OCI-LY7 (cell line): ENCODE measurements at regions not wholly inside any gene's neighbourhood (a gene's known extent, or its start where the extent isn't known, plus 50 kb on each side); places are given as distances from the start of the nearest gene placed in this dataset.

ENCODE experiments used
- BruUV-seq: library from RNA; stranded (reverse); fragments of 400-500 nt; replicated peaks from 2 replicates; lab custom pipeline; 2021; lab: Mats Ljungman, UMichigan
- CTCF ChIA-PET: fragments of 300-600 bp; sonication (Branson Sonifier 250); formaldehyde crosslinking; loops from one replicate; lab custom pipeline; 2022; ENCODE audit warnings: antibody characterized with exemption; ENCODE audit not compliant: unreplicated experiment; lab: Charles Lee
- POLR2A ChIA-PET: fragments of 300-600 bp; sonication (Branson Sonifier 250); formaldehyde crosslinking; loops from one replicate; lab custom pipeline; 2022; ENCODE audit warnings: antibody characterized with exemption; lab: Charles Lee
- DNase-seq: peaks from one replicate; pipeline ENCODE4 v3.0.0-alpha.2; 2015; ENCODE audit warnings: low spot score
- H2AFZ ChIP-seq: fragments of 200-600 bp; sonication (generic), shearing (Covaris generic); 2 replicates; pipeline ENCODE4 v1.6.1; 2014; ENCODE audit warnings: mild to moderate bottlenecking, antibody characterized with exemption, low read length, moderate library complexity
- H3K27ac ChIP-seq: fragments of 200-600 bp; sonication (generic); 2 replicates; pipeline ENCODE4 v1.5.1; 2014; ENCODE audit warnings: mixed run types, low read depth, mild to moderate bottlenecking, moderate library complexity, low read length, inconsistent platforms; ENCODE audit not compliant: poor library complexity, severe bottlenecking
- H3K36me3 ChIP-seq: fragments of 200-600 bp; sonication (generic); 2 replicates; pipeline ENCODE4 v1.6.1; 2014; ENCODE audit warnings: mild to moderate bottlenecking, antibody characterized with exemption, low read length, moderate library complexity, mixed read lengths; ENCODE audit not compliant: insufficient read depth
- H3K4me1 ChIP-seq: fragments of 200-600 bp; sonication (generic); 2 replicates; pipeline ENCODE4 v1.5.1; 2014; ENCODE audit warnings: mild to moderate bottlenecking, low read length; ENCODE audit not compliant: insufficient read depth, poor library complexity, severe bottlenecking
- H3K4me2 ChIP-seq: fragments of 200-600 bp; sonication (generic); 2 replicates; pipeline ENCODE4 v1.6.1; 2014; ENCODE audit warnings: mild to moderate bottlenecking, low read length
- H3K4me3 ChIP-seq: fragments of 200-600 bp; sonication (generic); 2 replicates; pipeline ENCODE4 v1.5.1; 2014; ENCODE audit warnings: mild to moderate bottlenecking, low read depth, low read length; ENCODE audit not compliant: poor library complexity, severe bottlenecking
- H3K79me2 ChIP-seq: fragments of 200-600 bp; sonication (generic); 2 replicates; pipeline ENCODE4 v1.6.1; 2016; ENCODE audit warnings: low read depth, mild to moderate bottlenecking, low read length, moderate library complexity, mixed read lengths; ENCODE audit not compliant: insufficient read depth
- H3K9me2 ChIP-seq: fragments of 200-600 bp; sonication (generic); 2 replicates; pipeline ENCODE4 v1.6.1; 2016; ENCODE audit warnings: mild to moderate bottlenecking, low read length, mixed read lengths; ENCODE audit not compliant: insufficient read depth
- H3K9me3 ChIP-seq: fragments of 200-600 bp; sonication (generic); 2 replicates; pipeline ENCODE4 v1.6.1; 2014; ENCODE audit warnings: mild to moderate bottlenecking, mixed run types, low read length, mixed read lengths
- H4K20me1 ChIP-seq: fragments of 200-600 bp; sonication (generic); 2 replicates; pipeline ENCODE4 v1.6.1; 2014; ENCODE audit warnings: mild to moderate bottlenecking, antibody characterized with exemption, low read length, moderate library complexity, mixed read lengths; ENCODE audit not compliant: insufficient read depth
- EZH2phosphoT487 ChIP-seq: fragments of 200-600 bp; sonication (generic); IDR thresholded peaks from 2 replicates; pipeline ENCODE4 v1.6.1; 2018; ENCODE audit warnings: low read depth, borderline replicate concordance, mild to moderate bottlenecking, mixed run types, antibody characterized with exemption, low read length, moderate library complexity, mixed read lengths
- intact Hi-C: fragments of 100-400 bp; cut with micrococcal nuclease; formaldehyde crosslinking; loops from one replicate; pipeline ENCODE4 v1.10.0; 2022; ENCODE audit not compliant: unreplicated experiment
- TF ChIP-seq, protein P1 (sequence below): fragments of 200-600 bp; sonication (generic); conservative IDR thresholded peaks from 2 replicates; pipeline ENCODE4 v1.5.1; 2014; ENCODE audit warnings: mild to moderate bottlenecking, antibody characterized with exemption, low read length, moderate library complexity, mixed read lengths

- no peaks in the 10 kb centered on the region for H3K4me1 ChIP-seq
- H3K4me3 ChIP-seq, result no peak overlapping the region
- no peaks in the 10 kb centered on the region for H3K79me2 ChIP-seq
- H3K9me3 ChIP-seq, result 0 out of 2 replicates have a peak, but pooled peaks cover 9% of the 10 kb centered on the region
- no TSS peak for BruUV-seq
- intact Hi-C loops, result no loop called here
- H3K4me2 ChIP-seq, result no peak overlapping the region
- POLR2A ChIA-PET, result interaction anchor here (0.7 kb wide), 1 partner anchor 62 kb away, joined by 3 read pairs; no protein-coding TSS in a partner anchor
- no peaks in the 10 kb centered on the region for H3K9me2 ChIP-seq
- H4K20me1 ChIP-seq, result no peaks in the 10 kb centered on the region
- TF ChIP-seq, protein P1, sequence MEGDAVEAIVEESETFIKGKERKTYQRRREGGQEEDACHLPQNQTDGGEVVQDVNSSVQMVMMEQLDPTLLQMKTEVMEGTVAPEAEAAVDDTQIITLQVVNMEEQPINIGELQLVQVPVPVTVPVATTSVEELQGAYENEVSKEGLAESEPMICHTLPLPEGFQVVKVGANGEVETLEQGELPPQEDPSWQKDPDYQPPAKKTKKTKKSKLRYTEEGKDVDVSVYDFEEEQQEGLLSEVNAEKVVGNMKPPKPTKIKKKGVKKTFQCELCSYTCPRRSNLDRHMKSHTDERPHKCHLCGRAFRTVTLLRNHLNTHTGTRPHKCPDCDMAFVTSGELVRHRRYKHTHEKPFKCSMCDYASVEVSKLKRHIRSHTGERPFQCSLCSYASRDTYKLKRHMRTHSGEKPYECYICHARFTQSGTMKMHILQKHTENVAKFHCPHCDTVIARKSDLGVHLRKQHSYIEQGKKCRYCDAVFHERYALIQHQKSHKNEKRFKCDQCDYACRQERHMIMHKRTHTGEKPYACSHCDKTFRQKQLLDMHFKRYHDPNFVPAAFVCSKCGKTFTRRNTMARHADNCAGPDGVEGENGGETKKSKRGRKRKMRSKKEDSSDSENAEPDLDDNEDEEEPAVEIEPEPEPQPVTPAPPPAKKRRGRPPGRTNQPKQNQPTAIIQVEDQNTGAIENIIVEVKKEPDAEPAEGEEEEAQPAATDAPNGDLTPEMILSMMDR, result no peak
- no peak for TF ChIP-seq EZH2phosphoT487
- H3K36me3 ChIP-seq, result no peaks in the 10 kb centered on the region
- CTCF ChIA-PET, result no interaction called here
- DNase-seq, result no peak
- H3K27ac ChIP-seq, result no peak overlapping the region
- no peak overlapping the region for H2AFZ ChIP-seq
Measured at GRCh38 chr21:16570171-16570570, 840.4 kb downstream of the USP25 start.

- Histone ChIP-seq H3K4me3 (no peak overlapping the region), H2AFZ (no peak overlapping the region), H3K9me2 (no peaks in the 10 kb centered on the region), H4K20me1 (no peaks in the 10 kb centered on the region), H3K27ac (no peak overlapping the region), H3K36me3 (no peaks in the 10 kb centered on the region), H3K79me2 (no peaks in the 10 kb centered on the region), H3K9me3 (0 out of 2 replicates have a peak, but pooled peaks cover 9% of the 10 kb centered on the region), H3K4me2 (no peak overlapping the region), H3K4me1 (no peaks in the 10 kb centered on the region)
- TF ChIP-seq, protein P1, result no peak
- TF ChIP-seq EZH2phosphoT487, result no peak
- intact Hi-C loops, result no loop called here
- ChIA-PET CTCF (no interaction called here), POLR2A (no interaction called here)
- no peak for DNase-seq
- BruUV-seq, result no TSS peak
Measured at GRCh38 chr21:16570856-16571255, 841.1 kb downstream of the USP25 start.

DNA sequence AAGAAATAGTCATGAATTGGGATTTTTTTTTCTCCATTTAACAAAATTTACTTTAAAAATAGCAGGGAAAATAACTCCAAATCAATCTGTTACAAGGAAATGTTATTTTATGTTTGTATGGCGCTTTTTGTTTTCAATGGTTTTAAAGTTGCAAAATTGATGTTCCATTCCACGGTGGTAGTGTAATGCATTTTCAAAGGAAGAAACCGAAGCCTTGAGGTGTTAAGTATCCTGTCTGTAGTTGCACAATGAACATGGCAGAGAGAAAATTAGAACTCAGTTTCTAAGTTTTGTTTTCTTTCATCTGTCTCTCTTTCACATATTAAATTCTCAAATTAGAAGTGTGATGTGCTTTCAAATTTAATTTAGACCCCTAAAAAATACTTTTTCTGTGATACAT, 841.8 kb downstream of the USP25 start:
- no peaks in the 10 kb centered on the region for H4K20me1 ChIP-seq
- H2AFZ ChIP-seq, result no peak overlapping the region
- no peak for DNase-seq
- TF ChIP-seq, protein P1, result no peak
- TF ChIP-seq EZH2phosphoT487, result no peak
- H3K79me2 ChIP-seq, result no peaks in the 10 kb centered on the region
- no TSS peak for BruUV-seq
- no peaks in the 10 kb centered on the region for H3K36me3 ChIP-seq
- no peaks in the 10 kb centered on the region for H3K4me1 ChIP-seq
- CTCF ChIA-PET, result no interaction called here
- H3K4me3 ChIP-seq, result no peak overlapping the region
- no peak overlapping the region for H3K4me2 ChIP-seq
- no peak overlapping the region for H3K27ac ChIP-seq
- no peaks in the 10 kb centered on the region for H3K9me2 ChIP-seq
- POLR2A ChIA-PET, result no interaction called here
- intact Hi-C loops, result no loop called here
- 0 out of 2 replicates have a peak, but pooled peaks cover 10% of the 10 kb centered on the region for H3K9me3 ChIP-seq
